Kidney epithelial cell (primary cell): ENCODE measurements at regions not wholly inside any gene's neighbourhood (a gene's known extent, or its start where the extent isn't known, plus 50 kb on each side); places are given as distances from the start of the nearest gene placed in this dataset.

Experiments used
- DNase-seq: peaks from one replicate; pipeline ENCODE4 v3.0.0-alpha.2; 2010; ENCODE audit warnings: low read depth
- H3K27me3 ChIP-seq: 2 replicates; pipeline ENCODE4 v1.6.0; 2011; ENCODE audit warnings: low read length; ENCODE audit not compliant: control insufficient read depth, insufficient read depth
- H3K36me3 ChIP-seq: 2 replicates; pipeline ENCODE4 v1.5.1; 2011; ENCODE audit warnings: low read length; ENCODE audit not compliant: control insufficient read depth, insufficient read depth
- H3K4me3 ChIP-seq: 2 replicates; pipeline ENCODE4 v1.5.1; 2011; ENCODE audit warnings: low read depth, mild to moderate bottlenecking, control low read depth, low read length
- CTCF ChIP-seq: IDR thresholded peaks from 2 replicates; pipeline ENCODE4 v1.5.1; 2011; ENCODE audit warnings: mild to moderate bottlenecking, moderate library complexity, low read length, control low read depth, inconsistent platforms; ENCODE audit not compliant: insufficient read depth, poor library complexity, severe bottlenecking

- H3K4me3 ChIP-seq, result no peak overlapping the region
- H3K27me3 ChIP-seq, result no peaks in the 10 kb centered on the region
- H3K36me3 ChIP-seq, result no peaks in the 10 kb centered on the region
- TF ChIP-seq CTCF, result no peak
- DNase-seq, result no peak
Measured at GRCh38 chr9:2966565-2967300, 122.8 kb upstream of the PUM3 start.

DNA sequence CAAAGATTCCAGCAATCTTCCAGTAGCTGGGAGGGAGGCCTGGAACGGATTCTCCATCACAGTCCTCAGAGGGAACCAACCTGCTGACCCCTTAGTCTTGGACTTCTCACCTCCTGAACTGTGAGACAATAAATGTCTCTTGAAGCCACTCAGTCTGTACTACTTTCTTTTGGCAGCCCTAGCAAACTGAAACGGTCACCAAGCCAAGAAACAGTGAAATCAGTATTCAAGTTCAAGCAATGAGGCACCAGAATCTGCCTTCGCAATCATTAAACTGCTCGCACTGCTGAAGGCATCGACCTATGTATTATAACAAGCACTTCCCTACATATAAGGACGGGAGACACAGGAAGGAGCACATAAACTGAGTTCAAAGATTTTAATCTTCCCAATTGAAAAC, 120.6 kb upstream of the PUM3 start:
- no peaks in the 10 kb centered on the region for H3K36me3 ChIP-seq
- H3K4me3 ChIP-seq, result no peak overlapping the region
- DNase-seq, result no peak
- no peaks in the 10 kb centered on the region for H3K27me3 ChIP-seq
- no peak for TF ChIP-seq CTCF

DNA sequence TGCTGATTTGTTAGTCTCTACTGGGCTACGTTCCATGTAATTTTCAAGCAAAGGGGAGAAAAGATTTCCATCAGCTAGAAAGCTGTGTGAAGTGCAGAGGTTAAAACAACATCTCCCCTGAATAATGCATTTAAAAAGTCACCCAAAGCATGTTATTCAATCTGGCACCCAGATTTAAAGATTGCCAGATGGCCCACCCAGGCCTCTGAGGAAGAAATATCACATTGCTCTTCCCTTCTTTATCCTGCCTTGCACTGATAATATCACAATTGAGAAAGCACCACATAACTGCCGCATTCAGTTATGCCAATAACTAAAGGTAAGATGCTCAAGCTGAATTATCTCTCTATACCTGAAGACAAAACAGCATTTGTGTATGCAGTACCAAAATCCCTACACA, 119.4 kb upstream of the PUM3 start:
- DNase-seq, result no peak
- TF ChIP-seq CTCF, result no peak
- no peaks in the 10 kb centered on the region for H3K36me3 ChIP-seq
- H3K27me3 ChIP-seq, result no peaks in the 10 kb centered on the region
- H3K4me3 ChIP-seq, result no peak overlapping the region

- no peak for DNase-seq
- no peak overlapping the region for H3K4me3 ChIP-seq
- no peak for TF ChIP-seq CTCF
- no peaks in the 10 kb centered on the region for H3K36me3 ChIP-seq
- H3K27me3 ChIP-seq, result no peaks in the 10 kb centered on the region
Measured at GRCh38 chr9:2962471-2963172, 118.7 kb upstream of the PUM3 start.

DNA sequence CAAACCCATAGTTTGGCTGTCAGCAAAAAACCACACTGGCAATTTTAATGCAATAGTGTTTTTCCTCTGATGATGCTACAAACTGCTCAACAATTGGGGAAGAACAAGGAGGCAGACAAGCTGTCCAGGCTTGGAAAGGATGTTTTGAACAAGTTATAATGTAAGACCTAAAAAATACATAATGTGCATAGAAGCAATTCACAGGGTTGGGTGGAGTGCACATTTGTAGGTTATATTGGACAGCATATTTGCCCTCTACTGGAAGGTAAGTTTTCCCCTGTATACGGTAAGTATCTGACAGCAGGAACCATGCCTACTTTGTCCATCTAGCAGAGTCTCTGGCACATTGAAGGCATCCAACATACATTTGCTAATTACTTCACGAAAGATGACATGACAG, 114.3 kb upstream of the PUM3 start:
- Histone ChIP-seq H3K4me3 (no peak overlapping the region), H3K27me3 (no peaks in the 10 kb centered on the region), H3K36me3 (no peaks in the 10 kb centered on the region)
- DNase-seq, result no peak
- no peak for TF ChIP-seq CTCF
